C4-2B (cell line): ENCODE measurements at regions not wholly inside any gene's neighbourhood (a gene's known extent, or its start where the extent isn't known, plus 50 kb on each side); places are given as distances from the start of the nearest gene placed in this dataset.

Experiments used
- CTCF ChIP-seq: fragments of 450-650 bp; conservative IDR thresholded peaks from 2 replicates; pipeline ENCODE4 v1.5.1; 2017; ENCODE audit warnings: mild to moderate bottlenecking
- ZFX ChIP-seq: fragments of 450-650 bp; IDR thresholded peaks from 2 replicates; pipeline ENCODE4 v1.6.1; 2017

GRCh38 chrX:140913802-140914501 is 88.4 kb upstream of the SPANXB1 start:
- no peak for TF ChIP-seq CTCF
- no peak for TF ChIP-seq ZFX
